ENCODE measurements at regions not wholly inside any gene's neighbourhood (a gene's known extent, or its start where the extent isn't known, plus 50 kb on each side); places are given as distances from the start of the nearest gene placed in this dataset.
"Not testable (repeated sequence)": the region's sequence is repeated elsewhere in the genome, so short reads cannot be mapped to it uniquely, and the experiment has no call there.

- H3K36me3 ChIP-seq; H3K9me3 ChIP-seq; H3K4me3 ChIP-seq; H3K27ac ChIP-seq; DNase-seq; H3K4me1 ChIP-seq; intact Hi-C loops (cut with DNase I); H3K27me3 ChIP-seq: not testable (repeated sequence)
- 72% methylated on average over 2 of the region's 4 CpGs; no CpG with 5 or more reads in 1 of the 2 donors for WGBS, 2 donors
Observed at GRCh38 chrY:3108674-3109073, 173.5 kb downstream of the ZFY start.

- H3K27ac ChIP-seq; H3K36me3 ChIP-seq; intact Hi-C loops (cut with DNase I); H3K4me3 ChIP-seq; H3K27me3 ChIP-seq; DNase-seq; H3K9me3 ChIP-seq; H3K4me1 ChIP-seq: not testable (repeated sequence)
- 67% methylated on average over 1 of the region's 1 CpG; no CpG with 5 or more reads in 1 of the 2 donors for WGBS, 2 donors
Observed at GRCh38 chrY:3120234-3120633, 185.1 kb downstream of the ZFY start.

- H3K9me3 ChIP-seq; H3K36me3 ChIP-seq; DNase-seq; H3K27me3 ChIP-seq; intact Hi-C loops (cut with DNase I); H3K4me3 ChIP-seq; H3K4me1 ChIP-seq; H3K27ac ChIP-seq: not testable (repeated sequence)
Observed at GRCh38 chrY:3120716-3121115, 185.5 kb downstream of the ZFY start.

GRCh38 chrY:3123482-3123881, 188.3 kb downstream of the ZFY start:
- H3K9me3 ChIP-seq; H3K36me3 ChIP-seq; DNase-seq; H3K27ac ChIP-seq; H3K4me1 ChIP-seq; H3K27me3 ChIP-seq; H3K4me3 ChIP-seq; intact Hi-C loops (cut with DNase I): not testable (repeated sequence)
- no CpG with 5 or more reads among the region's 3 CpGs for WGBS, 2 donors

- H3K4me1 ChIP-seq; H3K4me3 ChIP-seq; H3K9me3 ChIP-seq; H3K36me3 ChIP-seq; H3K27me3 ChIP-seq; intact Hi-C loops (cut with DNase I); H3K27ac ChIP-seq; DNase-seq: not testable (repeated sequence)
- WGBS, 2 donors, result 53% methylated on average over 2 of the region's 2 CpGs; no CpG with 5 or more reads in 1 of the 2 donors
Observed at GRCh38 chrY:3171074-3171473, 235.9 kb downstream of the ZFY start.

- H3K27me3 ChIP-seq; H3K36me3 ChIP-seq; H3K4me1 ChIP-seq; H3K9me3 ChIP-seq; H3K4me3 ChIP-seq; DNase-seq; intact Hi-C loops (cut with DNase I); H3K27ac ChIP-seq: not testable (repeated sequence)
- 90% methylated on average over 2 of the region's 5 CpGs; no CpG with 5 or more reads in 1 of the 2 donors for WGBS, 2 donors
Observed at GRCh38 chrY:3195035-3195434, 259.9 kb downstream of the ZFY start.

- WGBS, 2 donors, result no CpG with 5 or more reads among the region's 3 CpGs
- H3K36me3 ChIP-seq; H3K4me1 ChIP-seq; intact Hi-C loops (cut with DNase I); H3K4me3 ChIP-seq; H3K27me3 ChIP-seq; H3K9me3 ChIP-seq; H3K27ac ChIP-seq; DNase-seq: not testable (repeated sequence)
Observed at GRCh38 chrY:3202287-3202686, 267.1 kb downstream of the ZFY start.

- H3K9me3 ChIP-seq; H3K27ac ChIP-seq; H3K4me3 ChIP-seq; H3K36me3 ChIP-seq; H3K27me3 ChIP-seq; H3K4me1 ChIP-seq; DNase-seq; intact Hi-C loops (cut with DNase I): not testable (repeated sequence)
Observed at GRCh38 chrY:3206733-3207132, 271.6 kb downstream of the ZFY start.

- H3K4me1 ChIP-seq; H3K27me3 ChIP-seq; DNase-seq; intact Hi-C loops (cut with DNase I); H3K36me3 ChIP-seq; H3K9me3 ChIP-seq; H3K27ac ChIP-seq; H3K4me3 ChIP-seq: not testable (repeated sequence)
- WGBS, 2 donors, result no CpG with 5 or more reads among the region's 1 CpG
Observed at GRCh38 chrY:3213183-3213582, 278.0 kb downstream of the ZFY start.

GRCh38 chrY:3218134-3218533, 283.0 kb downstream of the ZFY start:
- H3K4me1 ChIP-seq; H3K27ac ChIP-seq; H3K27me3 ChIP-seq; H3K9me3 ChIP-seq; H3K4me3 ChIP-seq; H3K36me3 ChIP-seq; DNase-seq; intact Hi-C loops (cut with DNase I): not testable (repeated sequence)
- no CpG with 5 or more reads among the region's 4 CpGs for WGBS, 2 donors

GRCh38 chrY:3218559-3218958, 283.4 kb downstream of the ZFY start:
- WGBS, 2 donors, result 92% methylated on average over 2 of the region's 6 CpGs; no CpG with 5 or more reads in 1 of the 2 donors
- DNase-seq; intact Hi-C loops (cut with DNase I); H3K4me1 ChIP-seq; H3K4me3 ChIP-seq; H3K36me3 ChIP-seq; H3K9me3 ChIP-seq; H3K27ac ChIP-seq; H3K27me3 ChIP-seq: not testable (repeated sequence)

GRCh38 chrY:3262911-3263310, 316.0 kb upstream of the TGIF2LY start:
- H3K4me1 ChIP-seq; H3K9me3 ChIP-seq; DNase-seq; H3K4me3 ChIP-seq; intact Hi-C loops (cut with DNase I); H3K27ac ChIP-seq; H3K36me3 ChIP-seq; H3K27me3 ChIP-seq: not testable (repeated sequence)
- WGBS, 2 donors, result 60% methylated on average over 2 of the region's 2 CpGs; no CpG with 5 or more reads in 1 of the 2 donors

- H3K4me1 ChIP-seq; H3K27ac ChIP-seq; H3K27me3 ChIP-seq; H3K9me3 ChIP-seq; H3K4me3 ChIP-seq; intact Hi-C loops (cut with DNase I); H3K36me3 ChIP-seq; DNase-seq: not testable (repeated sequence)
- no CpG with 5 or more reads among the region's 6 CpGs for WGBS, 2 donors
Observed at GRCh38 chrY:3288063-3288462, 290.8 kb upstream of the TGIF2LY start.

GRCh38 chrY:3297235-3297634, 281.6 kb upstream of the TGIF2LY start:
- intact Hi-C loops (cut with DNase I); H3K27ac ChIP-seq; H3K36me3 ChIP-seq; H3K27me3 ChIP-seq; H3K9me3 ChIP-seq; DNase-seq; H3K4me1 ChIP-seq; H3K4me3 ChIP-seq: not testable (repeated sequence)
- WGBS, 2 donors, result no CpG with 5 or more reads among the region's 3 CpGs
